Ishikawa (cell line): ENCODE measurements at regions not wholly inside any gene's neighbourhood (a gene's known extent, or its start where the extent isn't known, plus 50 kb on each side); places are given as distances from the start of the nearest gene placed in this dataset.

Experiments used
- CEBPB ChIP-seq: IDR thresholded peaks from 2 replicates; pipeline ENCODE4 v1.6.1; 2012
- CREB1 ChIP-seq: IDR thresholded peaks from 2 replicates; pipeline ENCODE4 v1.6.1; 2012; ENCODE audit warnings: low read depth
- EGR1 ChIP-seq: IDR thresholded peaks from 2 replicates; pipeline ENCODE4 v1.6.1; 2012
- EP300 ChIP-seq: IDR thresholded peaks from 2 replicates; pipeline ENCODE4 v1.6.1; 2012; ENCODE audit warnings: borderline replicate concordance
- FOXM1 ChIP-seq: IDR thresholded peaks from 2 replicates; pipeline ENCODE4 v1.6.1; 2012; ENCODE audit warnings: low read depth, borderline replicate concordance
- MAX ChIP-seq: IDR thresholded peaks from 2 replicates; pipeline ENCODE4 v1.6.1; 2012
- NFIC ChIP-seq: IDR thresholded peaks from 2 replicates; pipeline ENCODE4 v1.6.1; 2012
- RAD21 ChIP-seq: IDR thresholded peaks from 2 replicates; pipeline ENCODE4 v1.6.1; 2012; ENCODE audit warnings: low read depth
- REST ChIP-seq: IDR thresholded peaks from 2 replicates; pipeline ENCODE4 v1.6.1; 2012; ENCODE audit warnings: low read depth, mild to moderate bottlenecking
- TAF1 ChIP-seq: IDR thresholded peaks from 2 replicates; pipeline ENCODE4 v1.6.1; 2012; ENCODE audit warnings: low read depth, mild to moderate bottlenecking
- TCF12 ChIP-seq: IDR thresholded peaks from 2 replicates; pipeline ENCODE4 v1.6.1; 2012; ENCODE audit warnings: low read depth
- TEAD4 ChIP-seq: IDR thresholded peaks from 2 replicates; pipeline ENCODE4 v1.6.1; 2012
- USF1 ChIP-seq: IDR thresholded peaks from 2 replicates; pipeline ENCODE4 v1.6.1; 2012
- YY1 ChIP-seq: IDR thresholded peaks from 2 replicates; pipeline ENCODE4 v1.6.1; 2012; ENCODE audit warnings: low read depth
- ZBTB7A ChIP-seq: IDR thresholded peaks from 2 replicates; pipeline ENCODE4 v1.6.1; 2012; ENCODE audit warnings: low read depth

- TF ChIP-seq ZBTB7A (no peak), TEAD4 (no peak), REST (no peak), YY1 (no peak)
These were observed 324.4 kb downstream of the LMO7 start for GRCh38 chr13:75960538-75960994.

- TF ChIP-seq RAD21 (no peak), TEAD4 (no peak), USF1 (no peak), REST (no peak), TCF12 (no peak), NFIC (no peak), CREB1 (no peak)
These were observed 323.8 kb downstream of the LMO7 start for GRCh38 chr13:75959861-75960481.

GRCh38 chr13:75947448-75947847 is 311.3 kb downstream of the LMO7 start:
- TF ChIP-seq ZBTB7A (no peak), EP300 (no peak), YY1 (no peak)

GRCh38 chr13:75946536-75947284 is 310.6 kb downstream of the LMO7 start:
- no peak for TF ChIP-seq RAD21
- no peak for TF ChIP-seq YY1
- no peak for TF ChIP-seq USF1
- no peak for TF ChIP-seq EP300
- TF ChIP-seq MAX, result no peak
- no peak for TF ChIP-seq EGR1
- no peak for TF ChIP-seq FOXM1
- TF ChIP-seq TEAD4, result no peak

- TF ChIP-seq TEAD4, result no peak
- no peak for TF ChIP-seq EP300
- no peak for TF ChIP-seq RAD21
- TF ChIP-seq ZBTB7A, result no peak
- no peak for TF ChIP-seq REST
- TF ChIP-seq USF1, result no peak
- TF ChIP-seq MAX, result no peak
- no peak for TF ChIP-seq CREB1
- no peak for TF ChIP-seq FOXM1
- no peak for TF ChIP-seq EGR1
- no peak for TF ChIP-seq NFIC
- TF ChIP-seq TCF12, result no peak
- TF ChIP-seq TAF1, result no peak
- no peak for TF ChIP-seq CEBPB
- no peak for TF ChIP-seq YY1
These were observed 309.8 kb downstream of the LMO7 start for GRCh38 chr13:75945841-75946482.
